A673 (cell line): ENCODE measurements at regions not wholly inside any gene's neighbourhood (a gene's known extent, or its start where the extent isn't known, plus 50 kb on each side); places are given as distances from the start of the nearest gene placed in this dataset.

Experiments used
- BruUV-seq: library from RNA; stranded (reverse); fragments of 400-500 nt; replicated peaks from 2 replicates; lab custom pipeline; 2021; lab: Mats Ljungman, UMichigan
- CTCF ChIA-PET: fragments of 300-600 bp; sonication (Branson Sonifier 250); formaldehyde crosslinking; loops from one replicate; lab custom pipeline; 2022; ENCODE audit warnings: antibody characterized with exemption; lab: Charles Lee
- POLR2A ChIA-PET: fragments of 300-600 bp; sonication (Branson Sonifier 250); formaldehyde crosslinking; loops from one replicate; lab custom pipeline; 2022; ENCODE audit warnings: antibody characterized with exemption; ENCODE audit not compliant: low non-redundant PET; lab: Charles Lee
- DNase-seq: peaks from one replicate; pipeline ENCODE4 v3.0.0-alpha.2; 2015; ENCODE audit warnings: low spot score
- H3K27ac ChIP-seq: fragments of 200-600 bp; sonication (generic); 2 replicates; pipeline ENCODE4 v1.5.1; 2016; ENCODE audit warnings: mixed run types, low read depth, mild to moderate bottlenecking, mixed read lengths, antibody characterized with exemption, low read length; ENCODE audit not compliant: poor library complexity, severe bottlenecking
- H3K27me3 ChIP-seq: fragments of 200-600 bp; sonication (generic); replicated peaks from 2 replicates; pipeline ENCODE4 v1.6.1; 2017; ENCODE audit warnings: mixed run types, low read depth, mild to moderate bottlenecking, mixed read lengths, antibody characterized with exemption, low read length; ENCODE audit not compliant: insufficient read depth, poor library complexity
- H3K36me3 ChIP-seq: fragments of 200-600 bp; sonication (generic); 2 replicates; pipeline ENCODE4 v1.6.1; 2016; ENCODE audit warnings: mixed run types, mild to moderate bottlenecking, mixed read lengths, antibody characterized with exemption, low read length; ENCODE audit not compliant: insufficient read depth, poor library complexity, severe bottlenecking
- H3K4me1 ChIP-seq: fragments of 200-600 bp; sonication (generic); 2 replicates; pipeline ENCODE4 v1.6.1; 2017; ENCODE audit warnings: mixed run types, mild to moderate bottlenecking, mixed read lengths, antibody characterized with exemption, low read length; ENCODE audit not compliant: insufficient read depth, poor library complexity, severe bottlenecking
- H3K4me3 ChIP-seq: fragments of 200-600 bp; sonication (generic); 2 replicates; pipeline ENCODE4 v1.5.1; 2016; ENCODE audit warnings: low read depth, mixed run types, mild to moderate bottlenecking, mixed read lengths, low read length; ENCODE audit not compliant: poor library complexity, severe bottlenecking
- H3K9me3 ChIP-seq: fragments of 200-600 bp; sonication (generic); 2 replicates; pipeline ENCODE4 v1.6.1; 2016; ENCODE audit warnings: mixed run types, low read depth, mild to moderate bottlenecking, mixed read lengths, antibody characterized with exemption, low read length; ENCODE audit not compliant: poor library complexity, severe bottlenecking
- EZH2 ChIP-seq: fragments of 200-600 bp; sonication (generic); IDR thresholded peaks from 2 replicates; pipeline ENCODE4 v1.6.1; 2017; ENCODE audit warnings: borderline replicate concordance, low read depth, mild to moderate bottlenecking, mixed read lengths, antibody characterized with exemption, low read length; ENCODE audit not compliant: poor library complexity, severe bottlenecking
- intact Hi-C: fragments of 100-400 bp; cut with micrococcal nuclease; formaldehyde crosslinking; loops from one replicate; pipeline ENCODE4 v1.10.0; 2022; ENCODE audit not compliant: unreplicated experiment
- TF ChIP-seq, protein P1 (sequence below): fragments of 300-800, 200-600 bp; sonication (generic); conservative IDR thresholded peaks from 2 replicates; pipeline ENCODE4 v1.5.1; 2017; ENCODE audit warnings: low read depth, mild to moderate bottlenecking, antibody characterized with exemption, low read length, moderate library complexity, mixed read lengths

DNA sequence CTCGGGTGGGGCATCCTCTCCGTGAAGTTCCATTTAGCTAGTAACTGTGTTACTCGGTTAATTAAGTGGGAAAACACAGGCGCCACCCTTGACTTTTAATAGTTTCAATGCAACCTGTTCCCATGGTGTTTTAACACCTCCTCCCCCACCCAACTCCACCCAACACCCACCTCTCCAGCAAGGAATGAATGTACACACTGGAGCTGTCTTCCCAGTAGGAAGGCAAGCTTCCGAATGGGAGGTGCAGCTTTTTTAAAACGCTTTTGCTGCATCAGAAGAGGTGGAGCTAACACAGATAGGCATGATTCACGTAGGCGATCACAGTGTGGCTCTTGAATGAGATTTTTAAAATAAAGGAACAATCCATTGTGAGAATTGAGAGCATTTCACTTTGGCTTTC lies 73.8 kb upstream of the AGAP1 start:
- no peak for TF ChIP-seq EZH2
- TF ChIP-seq, protein P1, sequence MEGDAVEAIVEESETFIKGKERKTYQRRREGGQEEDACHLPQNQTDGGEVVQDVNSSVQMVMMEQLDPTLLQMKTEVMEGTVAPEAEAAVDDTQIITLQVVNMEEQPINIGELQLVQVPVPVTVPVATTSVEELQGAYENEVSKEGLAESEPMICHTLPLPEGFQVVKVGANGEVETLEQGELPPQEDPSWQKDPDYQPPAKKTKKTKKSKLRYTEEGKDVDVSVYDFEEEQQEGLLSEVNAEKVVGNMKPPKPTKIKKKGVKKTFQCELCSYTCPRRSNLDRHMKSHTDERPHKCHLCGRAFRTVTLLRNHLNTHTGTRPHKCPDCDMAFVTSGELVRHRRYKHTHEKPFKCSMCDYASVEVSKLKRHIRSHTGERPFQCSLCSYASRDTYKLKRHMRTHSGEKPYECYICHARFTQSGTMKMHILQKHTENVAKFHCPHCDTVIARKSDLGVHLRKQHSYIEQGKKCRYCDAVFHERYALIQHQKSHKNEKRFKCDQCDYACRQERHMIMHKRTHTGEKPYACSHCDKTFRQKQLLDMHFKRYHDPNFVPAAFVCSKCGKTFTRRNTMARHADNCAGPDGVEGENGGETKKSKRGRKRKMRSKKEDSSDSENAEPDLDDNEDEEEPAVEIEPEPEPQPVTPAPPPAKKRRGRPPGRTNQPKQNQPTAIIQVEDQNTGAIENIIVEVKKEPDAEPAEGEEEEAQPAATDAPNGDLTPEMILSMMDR, result no peak
- Histone ChIP-seq H3K27ac (no peak overlapping the region), H3K27me3 (no peaks in the 10 kb centered on the region), H3K36me3 (no peaks in the 10 kb centered on the region), H3K4me3 (no peak overlapping the region), H3K9me3 (peaks cover 8% of the 10 kb centered on the region), H3K4me1 (peaks cover 6% of the 10 kb centered on the region)
- BruUV-seq, result no TSS peak
- intact Hi-C loops, result no loop called here
- ChIA-PET CTCF (no interaction called here), POLR2A (interaction anchor here (0.7 kb wide), 1 partner anchor 12 kb away, joined by 4 read pairs; no protein-coding TSS in a partner anchor)
- DNase-seq, result no peak

GRCh38 chr2:235421618-235422017 lies 72.2 kb upstream of the AGAP1 start:
- Histone ChIP-seq H3K27ac (no peak overlapping the region), H3K36me3 (no peaks in the 10 kb centered on the region), H3K27me3 (no peaks in the 10 kb centered on the region), H3K9me3 (peaks cover 8% of the 10 kb centered on the region), H3K4me1 (peaks cover 6% of the 10 kb centered on the region), H3K4me3 (no peak overlapping the region)
- no peak for TF ChIP-seq EZH2
- TF ChIP-seq, protein P1, result no peak
- DNase-seq, result no peak
- ChIA-PET CTCF (no interaction called here), POLR2A (no interaction called here)
- BruUV-seq, result no TSS peak
- intact Hi-C loops, result no loop called here

DNA sequence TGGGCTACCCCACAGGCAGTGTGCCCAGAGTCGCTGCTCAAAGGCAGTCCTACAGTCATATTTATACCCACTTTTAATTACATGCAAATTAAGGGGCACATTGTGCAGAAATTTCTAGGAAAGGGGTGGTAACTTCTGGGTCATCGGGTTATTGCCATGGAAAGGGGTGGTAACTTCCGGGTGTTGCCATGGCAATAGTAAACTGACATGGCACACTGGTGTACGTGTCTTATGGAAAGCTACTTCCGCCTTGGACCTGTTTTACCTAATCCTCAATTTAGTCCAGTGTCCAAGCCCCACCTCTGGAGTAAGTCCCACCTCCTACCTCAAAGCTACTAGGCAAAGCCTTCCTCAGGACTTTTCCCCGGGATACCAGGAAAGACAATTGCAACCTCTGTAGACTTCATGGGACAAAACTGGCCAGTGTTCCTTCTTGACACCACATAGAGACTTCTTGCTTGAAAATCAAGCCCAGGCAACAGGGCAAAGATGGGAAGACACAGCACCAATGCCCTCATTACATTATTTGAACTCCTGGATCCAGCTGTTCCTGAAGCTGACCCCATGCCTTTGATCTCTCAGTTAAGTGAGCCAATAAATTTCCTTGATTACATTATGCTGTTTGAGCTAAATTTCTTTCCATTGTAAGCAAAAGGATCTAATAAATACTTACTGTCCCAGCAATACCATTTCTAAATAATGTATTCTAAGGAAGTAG lies 63.3 kb upstream of the AGAP1 start:
- intact Hi-C loops, result no loop called here
- no peaks in the 10 kb centered on the region for H3K36me3 ChIP-seq
- H3K4me3 ChIP-seq, result no peak overlapping the region
- ChIA-PET CTCF (no interaction called here), POLR2A (no interaction called here)
- TF ChIP-seq, protein P1, result no peak
- no peak for TF ChIP-seq EZH2
- BruUV-seq, result no TSS peak
- H3K27me3 ChIP-seq, result no peaks in the 10 kb centered on the region
- H3K4me1 ChIP-seq, result no peaks in the 10 kb centered on the region
- H3K9me3 ChIP-seq, result no peaks in the 10 kb centered on the region
- no peak for DNase-seq
- H3K27ac ChIP-seq, result no peak overlapping the region
